Astrocyte of the spinal cord (primary cell): ENCODE measurements at regions not wholly inside any gene's neighbourhood (a gene's known extent, or its start where the extent isn't known, plus 50 kb on each side); places are given as distances from the start of the nearest gene placed in this dataset.
"Not testable (repeated sequence)": the region's sequence is repeated elsewhere in the genome, so short reads cannot be mapped to it uniquely, and the experiment has no call there.

Source experiments
- DNase-seq: peaks from one replicate; pipeline ENCODE4 v3.0.0; 2011; ENCODE audit warnings: low read depth, low spot score
- H3K4me3 ChIP-seq: 2 replicates; pipeline ENCODE4 v1.5.1; 2011; ENCODE audit warnings: low read depth, mild to moderate bottlenecking, low read length, moderate library complexity
- in situ Hi-C: cut with HindIII; loops from 2 replicates; pipeline ENCODE4 v1.10.0; 2017; ENCODE audit warnings: low sequenced_read_pairs
- TF ChIP-seq, protein P1 (sequence below): IDR thresholded peaks from 2 replicates; pipeline ENCODE4 v1.5.1; 2012; ENCODE audit warnings: low read depth, mild to moderate bottlenecking, low read length, inconsistent platforms

DNA sequence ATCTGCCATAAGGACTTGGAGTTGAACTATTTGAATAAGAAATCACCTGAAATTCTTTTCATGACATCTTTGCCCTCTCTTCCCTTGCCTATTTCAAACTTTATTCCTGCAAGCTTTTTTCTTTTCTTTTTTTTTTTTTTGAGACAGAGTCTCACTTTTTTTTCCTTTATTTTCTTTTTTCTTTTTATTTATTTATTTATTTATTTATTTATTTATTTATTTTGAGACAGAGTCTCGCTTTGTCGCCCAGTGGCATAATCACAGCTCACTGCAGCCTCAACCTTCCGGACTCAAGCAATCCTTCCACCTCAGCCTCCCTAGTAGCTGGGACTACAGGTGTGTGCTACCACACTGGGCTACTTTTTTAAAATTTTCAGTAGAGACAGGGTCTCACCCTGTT lies 369.3 kb upstream of the ATP11B start:
- DNase-seq, result no peak
- in situ Hi-C loops, result no loop called here
- TF ChIP-seq, protein P1, sequence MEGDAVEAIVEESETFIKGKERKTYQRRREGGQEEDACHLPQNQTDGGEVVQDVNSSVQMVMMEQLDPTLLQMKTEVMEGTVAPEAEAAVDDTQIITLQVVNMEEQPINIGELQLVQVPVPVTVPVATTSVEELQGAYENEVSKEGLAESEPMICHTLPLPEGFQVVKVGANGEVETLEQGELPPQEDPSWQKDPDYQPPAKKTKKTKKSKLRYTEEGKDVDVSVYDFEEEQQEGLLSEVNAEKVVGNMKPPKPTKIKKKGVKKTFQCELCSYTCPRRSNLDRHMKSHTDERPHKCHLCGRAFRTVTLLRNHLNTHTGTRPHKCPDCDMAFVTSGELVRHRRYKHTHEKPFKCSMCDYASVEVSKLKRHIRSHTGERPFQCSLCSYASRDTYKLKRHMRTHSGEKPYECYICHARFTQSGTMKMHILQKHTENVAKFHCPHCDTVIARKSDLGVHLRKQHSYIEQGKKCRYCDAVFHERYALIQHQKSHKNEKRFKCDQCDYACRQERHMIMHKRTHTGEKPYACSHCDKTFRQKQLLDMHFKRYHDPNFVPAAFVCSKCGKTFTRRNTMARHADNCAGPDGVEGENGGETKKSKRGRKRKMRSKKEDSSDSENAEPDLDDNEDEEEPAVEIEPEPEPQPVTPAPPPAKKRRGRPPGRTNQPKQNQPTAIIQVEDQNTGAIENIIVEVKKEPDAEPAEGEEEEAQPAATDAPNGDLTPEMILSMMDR, result no peak

DNA sequence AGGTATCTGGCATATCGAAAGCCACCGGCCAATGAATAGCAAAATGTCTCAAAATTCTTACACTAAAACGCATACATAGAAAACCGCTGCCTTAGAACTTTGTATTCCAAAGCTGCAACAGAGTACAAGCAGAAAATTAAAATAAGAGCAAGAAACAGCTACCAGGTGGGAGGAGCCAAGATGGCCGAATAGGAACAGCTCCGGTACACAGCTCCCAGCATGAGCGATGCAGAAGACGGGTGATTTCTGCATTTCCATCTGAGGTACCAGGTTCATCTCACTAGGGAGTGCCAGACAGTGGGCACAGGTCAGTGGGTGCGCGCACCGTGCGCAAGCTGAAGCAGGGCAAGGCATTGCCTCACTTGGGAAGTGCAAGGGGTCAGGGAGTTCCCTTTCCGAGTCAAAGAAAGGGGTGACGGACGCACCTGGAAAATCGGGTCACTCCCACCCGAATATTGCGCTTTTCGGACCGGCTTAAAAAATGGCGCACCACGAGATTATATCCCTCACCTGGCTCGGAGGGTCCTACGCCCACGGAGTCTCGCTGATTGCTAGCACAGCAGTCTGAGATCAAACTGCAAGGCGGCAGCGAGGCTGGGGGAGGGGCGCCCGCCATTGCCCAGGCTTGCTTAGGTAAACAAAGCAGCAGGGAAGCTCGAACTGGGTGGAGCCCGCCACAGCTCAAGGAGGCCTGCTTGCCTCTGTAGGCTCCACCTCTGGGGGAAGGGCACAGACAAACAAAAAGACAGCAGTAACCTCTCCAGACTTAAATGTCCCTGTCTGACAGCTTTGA lies 367.2 kb upstream of the ATP11B start:
- in situ Hi-C loops, H3K4me3 ChIP-seq, DNase-seq: not testable (repeated sequence)

More for the DNA sequence above, 369.3 kb upstream of the ATP11B start:
- no peak overlapping the region for H3K4me3 ChIP-seq

DNA sequence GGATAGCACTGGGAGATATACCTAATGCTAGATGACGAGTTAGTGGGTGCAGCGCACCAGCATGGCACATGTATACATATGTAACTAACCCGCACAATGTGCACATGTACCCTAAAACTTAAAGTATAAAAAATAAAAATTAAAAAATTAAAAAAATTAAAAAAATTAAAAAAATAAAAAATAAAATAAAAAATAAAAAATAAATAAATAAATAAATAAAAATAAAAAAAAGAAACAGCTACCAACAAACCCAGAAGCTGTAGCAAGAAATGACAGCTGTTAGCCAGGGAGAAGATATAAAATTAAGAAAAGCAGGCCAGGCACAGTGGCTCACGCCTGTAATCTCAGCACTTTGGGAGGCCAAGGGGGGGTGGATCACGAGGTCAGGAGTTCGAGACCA lies 361.3 kb upstream of the ATP11B start:
- DNase-seq, H3K4me3 ChIP-seq, in situ Hi-C loops: not testable (repeated sequence)

DNA sequence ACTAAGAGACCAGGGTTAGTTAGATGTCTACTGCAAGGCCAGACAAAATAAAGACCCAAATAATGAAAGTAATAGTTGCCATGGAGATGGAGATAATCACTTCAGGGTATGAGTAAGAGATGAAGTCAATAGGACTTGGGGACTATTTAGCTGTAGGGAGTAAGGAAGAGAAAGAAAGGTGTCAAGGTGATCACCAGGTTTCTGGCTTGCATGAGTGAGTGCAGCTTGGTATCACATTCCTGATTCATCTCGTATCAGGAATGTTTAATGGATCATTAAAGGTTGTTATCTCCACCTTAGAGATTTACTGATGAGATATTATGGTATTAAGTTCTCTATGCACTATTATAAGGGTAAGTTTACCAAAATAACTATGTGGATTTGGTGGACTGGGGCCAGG lies 357.4 kb upstream of the ATP11B start:
- TF ChIP-seq, protein P1, result no peak
- no peak for DNase-seq
- in situ Hi-C loops, result no loop called here
- H3K4me3 ChIP-seq, result no peak overlapping the region

DNA sequence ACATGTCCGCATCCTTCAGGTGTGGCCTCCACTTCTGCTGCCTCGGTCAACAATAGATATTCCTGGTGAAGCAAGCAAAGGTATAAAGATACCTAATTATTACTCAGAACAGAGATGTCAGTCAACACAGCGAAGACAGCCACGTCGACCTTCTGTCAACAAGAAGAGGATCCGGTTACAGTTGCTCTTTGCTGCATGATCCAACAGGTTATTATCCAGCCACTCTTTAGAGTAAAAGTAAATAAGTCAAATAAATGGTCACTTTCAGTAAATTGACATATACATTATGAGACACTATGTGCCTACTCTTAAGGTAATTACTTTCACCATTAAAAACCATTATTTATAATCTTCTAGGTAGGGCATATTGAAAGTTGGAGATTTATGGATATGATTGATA lies 356.8 kb upstream of the ATP11B start:
- in situ Hi-C loops, result no loop called here
- TF ChIP-seq, protein P1, result no peak
- H3K4me3 ChIP-seq, result no peak overlapping the region
- DNase-seq, result no peak

DNA sequence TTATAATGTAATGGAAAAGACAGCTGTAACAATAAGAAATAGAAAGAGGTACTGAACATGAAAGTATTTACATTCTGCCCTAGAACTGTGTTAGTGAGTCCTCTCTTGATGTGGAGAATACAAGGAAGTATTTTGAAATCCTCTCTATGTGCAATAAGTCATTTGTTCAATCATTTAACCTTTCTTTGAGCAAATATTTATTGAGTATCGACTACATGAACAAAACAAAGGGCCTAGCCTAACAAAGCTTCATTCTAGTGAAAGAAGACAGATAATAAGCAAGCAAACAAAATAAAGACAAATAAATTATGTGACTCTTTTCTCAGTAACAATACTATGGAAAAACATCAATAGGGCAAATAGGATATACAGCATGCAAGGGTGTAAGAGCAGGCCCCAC lies 354.9 kb upstream of the ATP11B start:
- in situ Hi-C loops, result no loop called here
- H3K4me3 ChIP-seq, result no peak overlapping the region
- no peak for DNase-seq
- TF ChIP-seq, protein P1, result no peak

DNA sequence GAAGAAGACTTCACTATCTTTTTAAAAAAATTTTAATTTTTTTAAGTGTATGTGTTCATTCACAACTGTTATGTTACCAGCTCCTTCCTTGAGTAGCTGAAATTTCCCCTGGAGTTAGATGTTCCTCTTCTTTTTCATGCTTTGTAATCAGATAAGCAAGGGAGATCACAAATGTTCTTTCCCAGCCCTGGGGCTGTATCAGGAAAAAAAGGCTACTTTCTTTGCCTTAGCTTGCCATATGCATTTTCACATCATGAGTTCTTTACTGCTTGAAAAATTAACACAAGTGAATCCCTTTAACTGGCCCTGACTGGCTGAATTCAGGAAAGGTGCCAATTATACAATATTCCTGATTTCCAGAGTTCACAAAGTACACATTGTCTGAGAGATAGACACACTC lies 353.2 kb upstream of the ATP11B start:
- no peak for DNase-seq
- TF ChIP-seq, protein P1, result no peak
- in situ Hi-C loops, result no loop called here
- no peak overlapping the region for H3K4me3 ChIP-seq
